Body of pancreas (tissue), 4 donors: ENCODE measurements at regions not wholly inside any gene's neighbourhood (a gene's known extent, or its start where the extent isn't known, plus 50 kb on each side); places are given as distances from the start of the nearest gene placed in this dataset.

ENCODE experiments used
- CTCF ChIP-seq, 7 experiments: fragments of 450-650 bp in 4 of 7; fragments of 200-600 bp in 3 of 7; sonication (generic) in 3 of 7; IDR thresholded peaks; one replicate each; pipeline ENCODE4 v1.5.1; 2016 to 2019; ENCODE audit warnings: antibody characterized with exemption in 7 of 7
- POLR2A ChIP-seq, 3 donors: fragments of 450-650 bp; IDR thresholded peaks; one replicate each; pipeline ENCODE4 v1.6.1; 2016; ENCODE audit warnings: antibody characterized with exemption in 3 of 3, mild to moderate bottlenecking in 2 of 3

GRCh38 chr20:19828232-19828631, 70.2 kb downstream of the RIN2 start:
- no peak for TF ChIP-seq CTCF (IDR thresholded peaks at IDR 0.05)
- no peak for TF ChIP-seq POLR2A (IDR thresholded peaks at IDR 0.05)
